ENCODE measurements at regions not wholly inside any gene's neighbourhood (a gene's known extent, or its start where the extent isn't known, plus 50 kb on each side); places are given as distances from the start of the nearest gene placed in this dataset.

- no peak for TF ChIP-seq CTCF (conservative IDR thresholded peaks at IDR 0.05; ENCODE audit: low read length)
- no peak for TF ChIP-seq EZH2phosphoT487 (IDR thresholded peaks at IDR 0.05; ENCODE audit: borderline replicate concordance)
These were observed 229.6 kb downstream of the BAMBI start for GRCh38 chr10:28906934-28907333.

Data from Loucy (cell line).